ENCODE measurements at regions not wholly inside any gene's neighbourhood (a gene's known extent, or its start where the extent isn't known, plus 50 kb on each side); places are given as distances from the start of the nearest gene placed in this dataset.

GRCh38 chr10:3941676-3942075, 156.7 kb upstream of the KLF6 start:
- TF ChIP-seq POLR2AphosphoS5 (IDR thresholded peaks at IDR 0.05) (no peak), CTCF (IDR thresholded peaks at IDR 0.05) (no peak)
